Liver (tissue), 3 donors: ENCODE measurements at regions not wholly inside any gene's neighbourhood (a gene's known extent, or its start where the extent isn't known, plus 50 kb on each side); places are given as distances from the start of the nearest gene placed in this dataset.

ENCODE experiments used
- EGR1 ChIP-seq, 2 donors: IDR thresholded peaks; 2 replicates each; pipeline ENCODE4 v1.6.1; 2016 to 2018; ENCODE audit warnings: antibody characterized with exemption in 2 of 2, low read depth in 2 of 2
- NR2F2 ChIP-seq: IDR thresholded peaks from 2 replicates; pipeline ENCODE4 v1.6.1; 2016; ENCODE audit warnings: antibody characterized with exemption
- RAD21 ChIP-seq, 2 donors: IDR thresholded peaks; 2 replicates each; pipeline ENCODE4 v1.6.1; 2016; ENCODE audit warnings: antibody characterized with exemption in 2 of 2, mild to moderate bottlenecking in 2 of 2
- TAF1 ChIP-seq: conservative IDR thresholded peaks from 2 replicates; pipeline ENCODE4 v1.6.1; 2016; ENCODE audit warnings: antibody characterized with exemption, mild to moderate bottlenecking
- TF ChIP-seq, protein P1 (sequence below): fragments of 150-350 bp; IDR thresholded peaks from 2 replicates; pipeline ENCODE4 v1.5.1; 2017; ENCODE audit warnings: improper control_type of control experiment, low read depth, low read length; ENCODE audit not compliant: missing input control
- TF ChIP-seq, protein P2 (sequence below): IDR thresholded peaks from 2 replicates; pipeline ENCODE4 v1.6.1; 2016; ENCODE audit warnings: antibody characterized with exemption, mild to moderate bottlenecking
- donor health status: healthy.
- donor health status: healthy.

DNA sequence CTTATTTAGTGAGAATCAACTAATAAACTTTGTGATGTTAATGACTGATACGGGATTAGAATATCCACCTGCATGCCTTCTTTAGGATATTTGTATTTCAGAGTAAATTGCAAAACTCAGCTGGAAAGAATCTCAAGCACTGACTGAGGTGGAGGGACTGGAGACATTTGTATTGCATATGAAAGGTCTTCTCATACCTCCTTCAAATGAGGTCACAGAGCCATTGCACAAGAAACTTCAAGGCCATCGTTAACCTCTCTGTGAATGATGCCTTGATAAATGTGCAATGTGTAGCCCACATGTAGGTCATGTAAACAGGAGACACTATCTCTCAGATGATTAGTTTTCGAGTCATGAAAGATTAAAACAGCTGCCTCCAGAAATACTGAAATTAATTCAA lies 531.7 kb upstream of the PLXNA2 start:
- TF ChIP-seq, protein P1, sequence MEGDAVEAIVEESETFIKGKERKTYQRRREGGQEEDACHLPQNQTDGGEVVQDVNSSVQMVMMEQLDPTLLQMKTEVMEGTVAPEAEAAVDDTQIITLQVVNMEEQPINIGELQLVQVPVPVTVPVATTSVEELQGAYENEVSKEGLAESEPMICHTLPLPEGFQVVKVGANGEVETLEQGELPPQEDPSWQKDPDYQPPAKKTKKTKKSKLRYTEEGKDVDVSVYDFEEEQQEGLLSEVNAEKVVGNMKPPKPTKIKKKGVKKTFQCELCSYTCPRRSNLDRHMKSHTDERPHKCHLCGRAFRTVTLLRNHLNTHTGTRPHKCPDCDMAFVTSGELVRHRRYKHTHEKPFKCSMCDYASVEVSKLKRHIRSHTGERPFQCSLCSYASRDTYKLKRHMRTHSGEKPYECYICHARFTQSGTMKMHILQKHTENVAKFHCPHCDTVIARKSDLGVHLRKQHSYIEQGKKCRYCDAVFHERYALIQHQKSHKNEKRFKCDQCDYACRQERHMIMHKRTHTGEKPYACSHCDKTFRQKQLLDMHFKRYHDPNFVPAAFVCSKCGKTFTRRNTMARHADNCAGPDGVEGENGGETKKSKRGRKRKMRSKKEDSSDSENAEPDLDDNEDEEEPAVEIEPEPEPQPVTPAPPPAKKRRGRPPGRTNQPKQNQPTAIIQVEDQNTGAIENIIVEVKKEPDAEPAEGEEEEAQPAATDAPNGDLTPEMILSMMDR = no peak
- no peak for TF ChIP-seq NR2F2
- TF ChIP-seq TAF1 = no peak
- TF ChIP-seq, protein P2, sequence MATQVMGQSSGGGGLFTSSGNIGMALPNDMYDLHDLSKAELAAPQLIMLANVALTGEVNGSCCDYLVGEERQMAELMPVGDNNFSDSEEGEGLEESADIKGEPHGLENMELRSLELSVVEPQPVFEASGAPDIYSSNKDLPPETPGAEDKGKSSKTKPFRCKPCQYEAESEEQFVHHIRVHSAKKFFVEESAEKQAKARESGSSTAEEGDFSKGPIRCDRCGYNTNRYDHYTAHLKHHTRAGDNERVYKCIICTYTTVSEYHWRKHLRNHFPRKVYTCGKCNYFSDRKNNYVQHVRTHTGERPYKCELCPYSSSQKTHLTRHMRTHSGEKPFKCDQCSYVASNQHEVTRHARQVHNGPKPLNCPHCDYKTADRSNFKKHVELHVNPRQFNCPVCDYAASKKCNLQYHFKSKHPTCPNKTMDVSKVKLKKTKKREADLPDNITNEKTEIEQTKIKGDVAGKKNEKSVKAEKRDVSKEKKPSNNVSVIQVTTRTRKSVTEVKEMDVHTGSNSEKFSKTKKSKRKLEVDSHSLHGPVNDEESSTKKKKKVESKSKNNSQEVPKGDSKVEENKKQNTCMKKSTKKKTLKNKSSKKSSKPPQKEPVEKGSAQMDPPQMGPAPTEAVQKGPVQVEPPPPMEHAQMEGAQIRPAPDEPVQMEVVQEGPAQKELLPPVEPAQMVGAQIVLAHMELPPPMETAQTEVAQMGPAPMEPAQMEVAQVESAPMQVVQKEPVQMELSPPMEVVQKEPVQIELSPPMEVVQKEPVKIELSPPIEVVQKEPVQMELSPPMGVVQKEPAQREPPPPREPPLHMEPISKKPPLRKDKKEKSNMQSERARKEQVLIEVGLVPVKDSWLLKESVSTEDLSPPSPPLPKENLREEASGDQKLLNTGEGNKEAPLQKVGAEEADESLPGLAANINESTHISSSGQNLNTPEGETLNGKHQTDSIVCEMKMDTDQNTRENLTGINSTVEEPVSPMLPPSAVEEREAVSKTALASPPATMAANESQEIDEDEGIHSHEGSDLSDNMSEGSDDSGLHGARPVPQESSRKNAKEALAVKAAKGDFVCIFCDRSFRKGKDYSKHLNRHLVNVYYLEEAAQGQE = no peak
- TF ChIP-seq RAD21 (IDR thresholded peaks at IDR 0.05) = no peak
- TF ChIP-seq EGR1 (IDR thresholded peaks at IDR 0.05; ENCODE audit: low read depth in 2 of 2) = no peak
